NT2/D1 (cell line): ENCODE measurements at regions not wholly inside any gene's neighbourhood (a gene's known extent, or its start where the extent isn't known, plus 50 kb on each side); places are given as distances from the start of the nearest gene placed in this dataset.

Source experiments
- SUZ12 ChIP-seq: IDR thresholded peaks from 2 replicates; pipeline ENCODE4 v1.6.1; 2011; ENCODE audit not compliant: insufficient read length, insufficient read depth; ENCODE audit errors: extremely low read depth
- YY1 ChIP-seq: IDR thresholded peaks from 2 replicates; pipeline ENCODE4 v1.6.1; 2011; ENCODE audit not compliant: insufficient read length, insufficient read depth

GRCh38 chr2:57906152-57906732 lies 140.4 kb upstream of the VRK2 start:
- TF ChIP-seq SUZ12 (no peak), YY1 (no peak)
